ENCODE measurements at regions not wholly inside any gene's neighbourhood (a gene's known extent, or its start where the extent isn't known, plus 50 kb on each side); places are given as distances from the start of the nearest gene placed in this dataset.

GRCh38 chr9:113817171-113817570 is 58.9 kb upstream of the ZNF618 start:
- DNase-seq (ENCODE audit: low read depth in 2 of 2): no peak

GRCh38 chr9:113818391-113818790 is 57.7 kb upstream of the ZNF618 start:
- no peak for DNase-seq (ENCODE audit: low read depth in 2 of 2)

- DNase-seq (ENCODE audit: low read depth in 2 of 2): no peak
These were observed 53.8 kb upstream of the ZNF618 start for GRCh38 chr9:113822315-113822714.

- no peak for DNase-seq (ENCODE audit: low read depth in 2 of 2)
These were observed 52.7 kb upstream of the ZNF618 start for GRCh38 chr9:113823421-113823820.

Measured in lung microvascular endothelial cell (primary cell).